SH-SY5Y (cell line): ENCODE measurements at regions not wholly inside any gene's neighbourhood (a gene's known extent, or its start where the extent isn't known, plus 50 kb on each side); places are given as distances from the start of the nearest gene placed in this dataset.

Experiments
- GATA2 ChIP-seq: IDR thresholded peaks from 2 replicates; pipeline ENCODE4 v1.6.1; 2011; ENCODE audit warnings: mild to moderate bottlenecking, low read depth, low read length
- GATA3 ChIP-seq: IDR thresholded peaks from 2 replicates; pipeline ENCODE4 v1.6.1; 2011; ENCODE audit warnings: low read depth, mild to moderate bottlenecking, low read length, moderate library complexity

DNA sequence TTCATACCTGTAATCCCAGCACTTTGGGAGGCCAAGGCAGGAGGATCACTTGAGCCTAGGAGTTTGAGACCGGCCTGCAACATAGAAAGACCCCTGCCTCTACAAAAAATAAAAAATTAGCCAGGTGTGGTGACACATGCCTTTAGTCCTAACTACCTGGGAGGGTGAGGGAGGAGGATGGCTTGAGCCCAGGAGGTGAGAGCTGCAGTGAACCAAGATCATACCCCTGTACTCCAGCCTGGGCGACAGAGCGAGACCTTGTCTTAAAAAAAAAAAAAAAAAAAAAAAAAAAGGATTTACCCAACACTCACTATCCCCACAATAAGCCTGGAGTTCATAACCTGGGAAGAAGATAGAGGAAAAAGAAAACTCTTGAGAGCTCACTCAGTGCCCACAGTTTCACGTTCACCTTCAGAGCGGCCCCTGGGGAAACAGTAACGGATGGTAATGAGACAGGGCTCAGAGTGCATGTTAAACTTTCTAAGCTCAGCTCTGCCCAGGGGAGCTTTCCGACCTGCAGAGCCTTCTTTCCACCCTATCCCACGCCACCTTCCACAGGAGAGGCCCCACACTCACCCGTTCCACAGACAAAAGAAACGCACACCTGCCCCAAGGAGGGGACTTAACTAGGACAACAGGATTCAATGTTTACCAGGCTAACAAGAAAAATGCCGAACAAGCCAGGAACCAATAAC lies 259.8 kb upstream of the KLF14 start:
- no peak for TF ChIP-seq GATA2
- no peak for TF ChIP-seq GATA3
